Endothelial cell of umbilical vein (primary cell): ENCODE measurements at regions not wholly inside any gene's neighbourhood (a gene's known extent, or its start where the extent isn't known, plus 50 kb on each side); places are given as distances from the start of the nearest gene placed in this dataset.

Experiments
- BruUV-seq: library from RNA; stranded (reverse); fragments of 400-500 nt; replicated peaks from 2 replicates; lab custom pipeline; 2021; lab: Mats Ljungman, UMichigan
- CTCF ChIA-PET: fragments of 300-600, 350-600 bp; sonication (Branson Sonifier 250); formaldehyde crosslinking; loops from one replicate; lab custom pipeline; 2021; ENCODE audit warnings: antibody characterized with exemption, inconsistent platforms; lab: Charles Lee
- POLR2A ChIA-PET: fragments of 300-600, 350-600 bp; sonication (Branson Sonifier 250); formaldehyde crosslinking; loops from one replicate; lab custom pipeline; 2021; ENCODE audit warnings: antibody characterized with exemption, inconsistent platforms; lab: Charles Lee
- DNase-seq: peaks from one replicate; pipeline ENCODE4 v3.0.0-alpha.2; 2011; ENCODE audit warnings: low read depth, low spot score
- FAIRE-seq: peaks from 2 replicates; lab custom pipeline; 2011; peaks lifted over from hg19 to GRCh38; lab: Jason Lieb, UNC
- H2AFZ ChIP-seq: 2 replicates; pipeline ENCODE4 v1.6.0; 2012; ENCODE audit warnings: low read depth, low read length, control low read depth, inconsistent platforms
- H3K27ac ChIP-seq: 2 replicates; pipeline ENCODE4 v1.5.1; 2011; ENCODE audit warnings: low read depth, mild to moderate bottlenecking, control low read depth, low read length, moderate library complexity; ENCODE audit not compliant: insufficient read depth
- H3K27me3 ChIP-seq, 2 experiments: 2 replicates each; pipeline versions ENCODE4 v1.6.0 to v1.6.1; 2011; ENCODE audit warnings: low read length in 2 of 2, mixed read lengths in 1 of 2; ENCODE audit not compliant: control insufficient read depth in 2 of 2, insufficient read depth in 2 of 2
- H3K36me3 ChIP-seq, 2 experiments: 2 replicates in 1 of 2; 3 replicates in 1 of 2; pipeline ENCODE4 v1.5.1; 2011; ENCODE audit warnings: low read length in 2 of 2, mild to moderate bottlenecking in 1 of 2, moderate library complexity in 1 of 2; ENCODE audit not compliant: control insufficient read depth in 2 of 2, insufficient read depth in 2 of 2; ENCODE audit errors: extremely low read depth in 1 of 2
- H3K4me1 ChIP-seq: 3 replicates; pipeline ENCODE4 v1.5.1; 2011; ENCODE audit warnings: mild to moderate bottlenecking, low read length; ENCODE audit not compliant: control insufficient read depth, insufficient read depth; ENCODE audit errors: extremely low read depth
- H3K4me2 ChIP-seq: 2 replicates; pipeline ENCODE4 v1.6.1; 2011; ENCODE audit warnings: low read length, control low read depth, mixed read lengths; ENCODE audit not compliant: insufficient read depth
- H3K4me3 ChIP-seq, 3 experiments: fragments of 200-600 bp in 1 of 3; sonication (generic), shearing (Covaris generic) in 1 of 3; replicated peaks in 1 of 3; 2 replicates each; pipeline ENCODE4 v1.5.1; 2011 to 2016; ENCODE audit warnings: control low read depth in 3 of 3, low read length in 3 of 3, mild to moderate bottlenecking in 2 of 3, inconsistent platforms in 1 of 3, low read depth in 1 of 3, moderate library complexity in 1 of 3; ENCODE audit not compliant: insufficient read depth in 1 of 3
- H3K79me2 ChIP-seq: 2 replicates; pipeline ENCODE4 v1.6.0; 2012; ENCODE audit warnings: low read length, inconsistent platforms; ENCODE audit not compliant: control insufficient read depth, insufficient read depth
- H3K9ac ChIP-seq: replicated peaks from 2 replicates; pipeline ENCODE3; 2011; ENCODE audit warnings: low read length, control low read depth; ENCODE audit not compliant: insufficient read depth; ENCODE audit errors: extremely low read depth
- H3K9me1 ChIP-seq: replicated peaks from 3 replicates; pipeline ENCODE4 v1.6.0; 2011; ENCODE audit warnings: mild to moderate bottlenecking, low read length; ENCODE audit not compliant: control insufficient read depth, insufficient read depth; ENCODE audit errors: extremely low read depth
- H3K9me3 ChIP-seq: replicated peaks from 2 replicates; pipeline ENCODE4 v1.5.1; 2012; ENCODE audit warnings: low read length, inconsistent platforms; ENCODE audit not compliant: control insufficient read depth, insufficient read depth
- H4K20me1 ChIP-seq: replicated peaks from 2 replicates; pipeline ENCODE3; 2011; ENCODE audit warnings: mild to moderate bottlenecking, low read length; ENCODE audit not compliant: control insufficient read depth, insufficient read depth; ENCODE audit errors: extremely low read depth
- CTCF ChIP-seq, 2 donors: IDR thresholded peaks; 1 replicate in 1 of 2; 2 replicates in 1 of 2; pipeline ENCODE4 v1.5.1; 2011; ENCODE audit warnings: low read length in 2 of 2, mild to moderate bottlenecking in 2 of 2, moderate library complexity in 2 of 2, control low read depth in 1 of 2, inconsistent platforms in 1 of 2, low read depth in 1 of 2; ENCODE audit not compliant: insufficient read depth in 1 of 2; ENCODE audit errors: extremely low read depth in 1 of 2
- GATA2 ChIP-seq: IDR thresholded peaks from 2 replicates; pipeline ENCODE4 v1.7.0; 2011; ENCODE audit warnings: low read depth, mild to moderate bottlenecking, moderate library complexity, mixed read lengths, low read length; ENCODE audit not compliant: insufficient read length, insufficient read depth
- dilution Hi-C: fragments of 300-500 bp; cut with MboI; formaldehyde crosslinking; loops from one replicate; pipeline ENCODE4 v1.15.0; 2019; ENCODE audit warnings: low sequenced_read_pairs; ENCODE audit not compliant: extremely low pct_ligation_motif_present
- intact Hi-C: fragments of 100-400 bp; cut with micrococcal nuclease; formaldehyde crosslinking; loops from one replicate; pipeline ENCODE4 v1.10.0; 2022

DNA sequence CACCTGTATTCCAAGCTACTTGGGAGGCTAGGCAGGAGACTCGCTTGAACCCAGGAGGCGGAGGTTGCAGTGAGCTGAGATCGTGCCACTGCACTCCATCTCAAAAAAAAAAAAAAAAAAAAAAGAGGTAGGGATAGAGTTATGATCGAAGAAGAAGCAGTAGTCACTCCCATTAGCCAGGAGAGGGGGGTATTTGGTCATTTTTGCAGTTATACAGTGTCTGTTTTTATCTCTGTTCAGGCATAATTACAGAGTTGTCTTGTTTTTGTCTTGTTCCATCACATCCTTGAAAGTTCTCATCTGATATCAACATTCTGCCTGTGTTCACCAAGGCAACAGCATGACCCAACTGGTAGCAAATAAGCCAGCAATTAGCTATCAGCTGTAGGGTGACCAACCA, 98.5 kb upstream of the TMPO start:
- peak; percentile 69 for DNase-seq
- peak; percentile 44 for FAIRE-seq
- CTCF ChIA-PET = interaction anchor here (0.6 to 3.8 kb wide), 10 partner anchors 9 to 582 kb away, joined by 3 to 39 read pairs (median 4); no protein-coding TSS in a partner anchor

More for the DNA sequence above, 98.5 kb upstream of the TMPO start:
- no peaks in the 10 kb centered on the region for H3K9me3 ChIP-seq
- dilution Hi-C loops (no loop called here), intact Hi-C loops (loop anchor here (2.0 kb wide), 1 partner anchor 178 kb away; no protein-coding TSS in a partner anchor)
- H3K9ac ChIP-seq = no peak overlapping the region
- H4K20me1 ChIP-seq = no peaks in the 10 kb centered on the region
- H3K4me3 ChIP-seq = no peak overlapping the region
- no peak overlapping the region for H3K4me2 ChIP-seq
- H3K27me3 ChIP-seq = no peaks in the 10 kb centered on the region
- H3K9me1 ChIP-seq = no peaks in the 10 kb centered on the region
- no peaks in the 10 kb centered on the region for H3K79me2 ChIP-seq
- H3K36me3 ChIP-seq = no peaks in the 10 kb centered on the region
- POLR2A ChIA-PET = interaction anchor here (0.6 kb wide), 1 partner anchor 234 kb away, joined by 4 read pairs; no protein-coding TSS in a partner anchor
- H3K27ac ChIP-seq = no peak overlapping the region
- no peak overlapping the region for H2AFZ ChIP-seq
- TF ChIP-seq CTCF (IDR thresholded peaks at IDR 0.05; ENCODE audit: extremely low read depth in 1 of 2, insufficient read depth in 1 of 2, low read depth in 1 of 2, low read length in 2 of 2) = peak in 1 of 2 donors; percentile 30
- no peak for TF ChIP-seq GATA2
- H3K4me1 ChIP-seq = peaks cover 2% of the 10 kb centered on the region
- BruUV-seq = no TSS peak
